MCF 10A (cell line): ENCODE measurements at regions not wholly inside any gene's neighbourhood (a gene's known extent, or its start where the extent isn't known, plus 50 kb on each side); places are given as distances from the start of the nearest gene placed in this dataset.

ENCODE experiments used
- BruUV-seq: library from RNA; stranded (reverse); fragments of 400-500 nt; replicated peaks from 2 replicates; lab custom pipeline; 2021; lab: Mats Ljungman, UMichigan
- CTCF ChIA-PET: fragments of 300-600 bp; sonication (Branson Sonifier 250); formaldehyde crosslinking; extraction: SDS; loops from one replicate; lab custom pipeline; 2021; ENCODE audit warnings: antibody characterized with exemption, inconsistent platforms; lab: Yijun Ruan, JAX
- POLR2A ChIA-PET: fragments of 300-600, 350-650 bp; sonication (Branson Sonifier 250); formaldehyde crosslinking; extraction: SDS; loops from one replicate; lab custom pipeline; 2020; ENCODE audit warnings: antibody characterized with exemption, inconsistent platforms; lab: Yijun Ruan, JAX
- DNase-seq: peaks from one replicate; pipeline ENCODE4 v3.0.0-alpha.2; 2018; ENCODE audit not compliant: unreplicated experiment
- H3K27ac Mint-ChIP-seq: one replicate; pipeline ENCODE4 v1.8.0; 2022; ENCODE audit warnings: mild to moderate bottlenecking, low read depth, mixed read lengths; ENCODE audit not compliant: unreplicated experiment
- H3K27me3 Mint-ChIP-seq: one replicate; pipeline ENCODE4 v1.8.0; 2022; ENCODE audit warnings: mixed read lengths; ENCODE audit not compliant: insufficient read depth, unreplicated experiment
- H3K36me3 Mint-ChIP-seq: one replicate; pipeline ENCODE4 v1.8.0; 2022; ENCODE audit warnings: mild to moderate bottlenecking, moderate library complexity, mixed read lengths; ENCODE audit not compliant: insufficient read depth, unreplicated experiment
- H3K4me1 Mint-ChIP-seq: one replicate; pipeline ENCODE4 v1.8.0; 2022; ENCODE audit warnings: mixed read lengths; ENCODE audit not compliant: insufficient read depth, unreplicated experiment
- H3K4me3 Mint-ChIP-seq: one replicate; pipeline ENCODE4 v1.8.0; 2022; ENCODE audit warnings: mild to moderate bottlenecking, moderate library complexity, mixed read lengths; ENCODE audit not compliant: unreplicated experiment
- H3K9me3 Mint-ChIP-seq: one replicate; pipeline ENCODE4 v1.8.0; 2022; ENCODE audit warnings: mixed read lengths; ENCODE audit not compliant: unreplicated experiment
- CTCF ChIP-seq: fragments of 200-600 bp; IDR thresholded peaks from one replicate; pipeline ENCODE4 v1.8.0; 2022; ENCODE audit warnings: antibody characterized with exemption, mild to moderate bottlenecking; ENCODE audit not compliant: unreplicated experiment
- intact Hi-C: fragments of 100-400 bp; cut with micrococcal nuclease; formaldehyde crosslinking; loops from 2 replicates; pipeline ENCODE4 v1.14.1; 2022

GRCh38 chr2:18122544-18123210, 244.2 kb downstream of the KCNS3 start:
- no peaks in the 10 kb centered on the region for H3K4me1 Mint-ChIP-seq
- DNase-seq = no peak
- ChIA-PET CTCF (no interaction called here), POLR2A (no interaction called here)
- H3K27ac Mint-ChIP-seq = no peak overlapping the region
- no peaks in the 10 kb centered on the region for H3K9me3 Mint-ChIP-seq
- H3K4me3 Mint-ChIP-seq = no peak overlapping the region
- TF ChIP-seq CTCF = no peak
- BruUV-seq = no TSS peak
- intact Hi-C loops = no loop called here
- no peaks in the 10 kb centered on the region for H3K36me3 Mint-ChIP-seq
- peaks cover 56% of the 10 kb centered on the region for H3K27me3 Mint-ChIP-seq

GRCh38 chr2:18119883-18120282, 241.4 kb downstream of the KCNS3 start:
- BruUV-seq = no TSS peak
- intact Hi-C loops = loop anchor here (5.0 kb wide), 1 partner anchor 363 kb away; no protein-coding TSS in a partner anchor
- H3K4me1 Mint-ChIP-seq = no peaks in the 10 kb centered on the region
- no peak overlapping the region for H3K27ac Mint-ChIP-seq
- no peak for TF ChIP-seq CTCF
- peaks cover 56% of the 10 kb centered on the region for H3K27me3 Mint-ChIP-seq
- no peak overlapping the region for H3K4me3 Mint-ChIP-seq
- peak; percentile 3 for DNase-seq
- no peaks in the 10 kb centered on the region for H3K9me3 Mint-ChIP-seq
- CTCF ChIA-PET = interaction anchor here (0.6 to 1.1 kb wide), 3 partner anchors 268 to 401 kb away, joined by 3 to 4 read pairs (median 4); no protein-coding TSS in a partner anchor
- POLR2A ChIA-PET = interaction anchor here (1.2 kb wide), 1 partner anchor 10 kb away, joined by 3 read pairs; no protein-coding TSS in a partner anchor
- H3K36me3 Mint-ChIP-seq = no peaks in the 10 kb centered on the region

GRCh38 chr2:18118703-18119102, 240.2 kb downstream of the KCNS3 start:
- no peaks in the 10 kb centered on the region for H3K4me1 Mint-ChIP-seq
- ChIA-PET POLR2A (no interaction called here), CTCF (interaction anchor here (0.6 to 1.6 kb wide), 8 partner anchors 24 to 1795 kb away, joined by 3 to 7 read pairs (median 3); partner anchors contain the start of gene KCNS3)
- no peak for DNase-seq
- H3K36me3 Mint-ChIP-seq = no peaks in the 10 kb centered on the region
- no peak overlapping the region for H3K4me3 Mint-ChIP-seq
- TF ChIP-seq CTCF = no peak
- BruUV-seq = no TSS peak
- H3K9me3 Mint-ChIP-seq = no peaks in the 10 kb centered on the region
- peaks cover 46% of the 10 kb centered on the region for H3K27me3 Mint-ChIP-seq
- no peak overlapping the region for H3K27ac Mint-ChIP-seq
- intact Hi-C loops = loop anchor here (1.0 to 5.0 kb wide), 2 partner anchors 260 to 361 kb away; no protein-coding TSS in a partner anchor

- POLR2A ChIA-PET = no interaction called here
- peak; percentile 92 for TF ChIP-seq CTCF
- Mint-ChIP-seq H3K36me3 (no peaks in the 10 kb centered on the region), H3K4me1 (no peaks in the 10 kb centered on the region), H3K27me3 (peaks cover 34% of the 10 kb centered on the region), H3K4me3 (no peak overlapping the region), H3K27ac (no peak overlapping the region), H3K9me3 (no peaks in the 10 kb centered on the region)
- DNase-seq = peak; percentile 72
- intact Hi-C loops = loop anchor here (1.0 to 5.0 kb wide), 3 partner anchors 238 to 360 kb away; no protein-coding TSS in a partner anchor
- CTCF ChIA-PET = interaction anchor here (0.5 to 2.6 kb wide), 12 partner anchors 12 to 1578 kb away, joined by 3 to 10 read pairs (median 3); no protein-coding TSS in a partner anchor
- no TSS peak for BruUV-seq
Observed at GRCh38 chr2:18117592-18117991, 239.1 kb downstream of the KCNS3 start.
